Fibroblast of skin of abdomen (primary cell): ENCODE measurements at regions not wholly inside any gene's neighbourhood (a gene's known extent, or its start where the extent isn't known, plus 50 kb on each side); places are given as distances from the start of the nearest gene placed in this dataset.

ENCODE experiments used
- DNase-seq: peaks from one replicate; pipeline ENCODE4 v3.0.0-alpha.2; 2013

GRCh38 chr14:45332360-45332988 is 79.5 kb upstream of the MIS18BP1 start:
- DNase-seq = no peak

- DNase-seq = no peak
These were observed 55.9 kb upstream of the MIS18BP1 start for GRCh38 chr14:45308745-45309397.
